ENCODE measurements at regions not wholly inside any gene's neighbourhood (a gene's known extent, or its start where the extent isn't known, plus 50 kb on each side); places are given as distances from the start of the nearest gene placed in this dataset.
A peak's percentile ranks its signal among the peaks of the same experiment; 100 is the strongest.
"Not testable (repeated sequence)": the region's sequence is repeated elsewhere in the genome, so short reads cannot be mapped to it uniquely, and the experiment has no call there.

GRCh38 chr1:234961456-234962339 is 166.9 kb downstream of the TOMM20 start:
- DNase-seq (ENCODE audit: low read depth in 4 of 4, low spot score in 3 of 4): peak in 2 of 4 donors; percentile 80 to 84

- no peak for DNase-seq (ENCODE audit: low read depth in 4 of 4, low spot score in 3 of 4)
Measured at GRCh38 chr1:234960722-234961455, 167.7 kb downstream of the TOMM20 start.

- no peak for DNase-seq (ENCODE audit: low read depth in 4 of 4, low spot score in 3 of 4)
Measured at GRCh38 chr1:234958706-234959657, 169.7 kb downstream of the TOMM20 start.

GRCh38 chr1:234958066-234958705 is 170.5 kb downstream of the TOMM20 start:
- DNase-seq (ENCODE audit: low read depth in 4 of 4, low spot score in 3 of 4): no peak

- DNase-seq (ENCODE audit: low read depth in 4 of 4, low spot score in 3 of 4): peak in 3 of 4 donors; percentile 73 to 87 (median 83)
Measured at GRCh38 chr1:234957330-234958065, 171.1 kb downstream of the TOMM20 start.

- no peak for DNase-seq (ENCODE audit: low read depth in 4 of 4, low spot score in 3 of 4)
Measured at GRCh38 chr1:234956821-234957329, 171.8 kb downstream of the TOMM20 start.

GRCh38 chr1:234955107-234955731 is 173.4 kb downstream of the TOMM20 start:
- DNase-seq (ENCODE audit: low read depth in 4 of 4, low spot score in 3 of 4): no peak

- no peak for DNase-seq (ENCODE audit: low read depth in 4 of 4, low spot score in 3 of 4)
Measured at GRCh38 chr1:234954613-234955012, 174.0 kb downstream of the TOMM20 start.

GRCh38 chr1:234953655-234954405 is 174.8 kb downstream of the TOMM20 start:
- no peak for DNase-seq (ENCODE audit: low read depth in 4 of 4, low spot score in 3 of 4)

GRCh38 chr1:234950598-234950997 is 178.0 kb downstream of the TOMM20 start:
- DNase-seq (ENCODE audit: low read depth in 4 of 4, low spot score in 3 of 4): no peak

GRCh38 chr1:234949528-234949927 is 179.1 kb downstream of the TOMM20 start:
- not testable (repeated sequence) for DNase-seq (ENCODE audit: low read depth in 4 of 4, low spot score in 3 of 4)

GRCh38 chr1:234944439-234945344 is 183.9 kb downstream of the TOMM20 start:
- DNase-seq (ENCODE audit: low read depth in 4 of 4, low spot score in 3 of 4): no peak

GRCh38 chr1:234943836-234944402 is 184.7 kb downstream of the TOMM20 start:
- no peak for DNase-seq (ENCODE audit: low read depth in 4 of 4, low spot score in 3 of 4)

GRCh38 chr1:234942879-234943506 is 185.6 kb downstream of the TOMM20 start:
- no peak for DNase-seq (ENCODE audit: low read depth in 4 of 4, low spot score in 3 of 4)

- DNase-seq (ENCODE audit: low read depth in 4 of 4, low spot score in 3 of 4): no peak
Measured at GRCh38 chr1:234942012-234942332, 186.7 kb downstream of the TOMM20 start.

- DNase-seq (ENCODE audit: low read depth in 4 of 4, low spot score in 3 of 4): no peak
Measured at GRCh38 chr1:234941321-234942011, 187.2 kb downstream of the TOMM20 start.
